Left ventricle myocardium inferior (tissue), 1 donor: ENCODE measurements at regions not wholly inside any gene's neighbourhood (a gene's known extent, or its start where the extent isn't known, plus 50 kb on each side); places are given as distances from the start of the nearest gene placed in this dataset.

Source experiments
- DNase-seq: peaks from one replicate; pipeline ENCODE4 v3.0.0-alpha.2; 2020
- H3K27ac ChIP-seq: fragments of 200-600 bp; replicated peaks from 2 replicates; pipeline ENCODE4 v1.8.0; 2021
- H3K27me3 ChIP-seq: fragments of 200-600 bp; 2 replicates; pipeline ENCODE4 v1.8.0; 2021; ENCODE audit warnings: low read depth
- H3K36me3 ChIP-seq: fragments of 200-600 bp; 2 replicates; pipeline ENCODE4 v1.8.0; 2021
- H3K4me1 ChIP-seq: fragments of 200-600 bp; 2 replicates; pipeline ENCODE4 v1.8.0; 2021
- H3K4me3 ChIP-seq: fragments of 200-600 bp; 2 replicates; pipeline ENCODE4 v1.8.0; 2021; ENCODE audit warnings: mild to moderate bottlenecking, moderate library complexity
- H3K9me3 ChIP-seq: fragments of 200-600 bp; replicated peaks from 2 replicates; pipeline ENCODE4 v1.8.0; 2021
- intact Hi-C: fragments of 100-400 bp; cut with micrococcal nuclease; formaldehyde crosslinking; loops from one replicate; pipeline ENCODE4 v1.11.0; 2022
- TF ChIP-seq, protein P1 (sequence below): fragments of 200-600 bp; IDR thresholded peaks from 2 replicates; pipeline ENCODE4 v1.8.0; 2021; ENCODE audit warnings: antibody characterized with exemption, mild to moderate bottlenecking, borderline replicate concordance
- donor health status: DM: no; HTN: yes; CAD: no; lungs with severe emphysema.

DNA sequence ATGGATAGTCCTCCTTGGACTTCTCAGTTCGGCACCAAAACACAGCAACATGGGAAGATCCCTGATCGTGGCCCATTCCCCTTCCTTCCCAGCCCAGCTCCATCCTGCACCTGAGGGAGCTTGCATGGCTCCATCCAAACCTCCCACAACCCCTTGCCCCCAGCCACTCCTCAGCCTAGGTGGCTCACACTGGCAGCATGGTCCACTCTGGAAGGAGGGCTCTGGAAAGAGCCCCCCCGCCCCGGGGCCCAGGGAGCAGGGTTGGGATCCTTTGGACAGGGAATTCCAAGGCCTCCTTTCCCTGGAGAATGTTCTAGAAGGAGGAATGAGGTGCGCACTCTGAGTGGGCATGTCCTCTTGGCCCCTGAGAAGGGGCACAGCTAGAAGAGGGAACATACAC lies 62.8 kb upstream of the ID2 start:
- TF ChIP-seq, protein P1, sequence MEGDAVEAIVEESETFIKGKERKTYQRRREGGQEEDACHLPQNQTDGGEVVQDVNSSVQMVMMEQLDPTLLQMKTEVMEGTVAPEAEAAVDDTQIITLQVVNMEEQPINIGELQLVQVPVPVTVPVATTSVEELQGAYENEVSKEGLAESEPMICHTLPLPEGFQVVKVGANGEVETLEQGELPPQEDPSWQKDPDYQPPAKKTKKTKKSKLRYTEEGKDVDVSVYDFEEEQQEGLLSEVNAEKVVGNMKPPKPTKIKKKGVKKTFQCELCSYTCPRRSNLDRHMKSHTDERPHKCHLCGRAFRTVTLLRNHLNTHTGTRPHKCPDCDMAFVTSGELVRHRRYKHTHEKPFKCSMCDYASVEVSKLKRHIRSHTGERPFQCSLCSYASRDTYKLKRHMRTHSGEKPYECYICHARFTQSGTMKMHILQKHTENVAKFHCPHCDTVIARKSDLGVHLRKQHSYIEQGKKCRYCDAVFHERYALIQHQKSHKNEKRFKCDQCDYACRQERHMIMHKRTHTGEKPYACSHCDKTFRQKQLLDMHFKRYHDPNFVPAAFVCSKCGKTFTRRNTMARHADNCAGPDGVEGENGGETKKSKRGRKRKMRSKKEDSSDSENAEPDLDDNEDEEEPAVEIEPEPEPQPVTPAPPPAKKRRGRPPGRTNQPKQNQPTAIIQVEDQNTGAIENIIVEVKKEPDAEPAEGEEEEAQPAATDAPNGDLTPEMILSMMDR: no peak
- no peaks in the 10 kb centered on the region for H3K9me3 ChIP-seq
- no peak overlapping the region for H3K4me3 ChIP-seq
- peaks cover 19% of the 10 kb centered on the region for H3K4me1 ChIP-seq
- no peaks in the 10 kb centered on the region for H3K36me3 ChIP-seq
- no peaks in the 10 kb centered on the region for H3K27me3 ChIP-seq
- no peak for DNase-seq
- no peak overlapping the region for H3K27ac ChIP-seq
- intact Hi-C loops: no loop called here

DNA sequence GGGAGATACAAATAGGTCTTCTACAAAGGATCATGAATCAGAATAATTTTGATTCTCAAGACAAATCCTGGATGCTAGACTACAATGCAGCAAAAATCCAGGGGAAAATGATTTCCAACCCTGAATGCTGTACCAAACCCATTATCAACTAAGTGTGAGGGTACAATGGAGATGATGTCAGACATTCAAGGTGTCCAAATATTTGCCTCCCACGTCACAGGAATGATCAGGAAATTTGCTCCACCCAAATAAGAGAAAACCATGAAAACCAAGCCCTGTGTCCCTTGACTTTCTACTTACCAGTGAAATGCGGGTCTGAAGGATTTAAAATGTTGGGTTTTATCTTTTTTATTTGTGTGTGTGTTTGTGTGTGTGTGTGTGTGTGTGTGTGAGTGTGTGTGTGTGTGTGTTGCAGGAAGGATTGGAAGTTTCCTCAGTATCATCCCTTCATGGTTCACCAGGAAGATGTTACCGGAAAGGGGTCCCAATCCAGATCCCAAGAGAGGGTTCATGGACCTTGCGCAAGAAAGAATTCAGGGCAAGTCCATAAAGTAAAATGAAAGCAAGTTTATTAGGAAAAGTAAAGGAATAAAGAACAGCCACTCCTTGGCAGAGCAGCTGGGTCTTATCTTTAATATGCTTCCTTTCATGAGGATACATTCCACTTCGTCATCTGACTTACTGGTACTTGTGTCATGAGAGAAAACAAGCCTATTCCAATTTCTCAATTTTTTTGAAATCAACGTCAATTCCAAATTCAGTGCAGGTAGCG lies 61.1 kb upstream of the ID2 start:
- no peak overlapping the region for H3K4me3 ChIP-seq
- H3K27ac ChIP-seq: peak overlapping the region; percentile 15
- H3K27me3 ChIP-seq: no peaks in the 10 kb centered on the region
- TF ChIP-seq, protein P1: no peak
- intact Hi-C loops: no loop called here
- H3K9me3 ChIP-seq: no peaks in the 10 kb centered on the region
- no peak for DNase-seq
- no peaks in the 10 kb centered on the region for H3K36me3 ChIP-seq
- H3K4me1 ChIP-seq: peaks cover 10% of the 10 kb centered on the region

DNA sequence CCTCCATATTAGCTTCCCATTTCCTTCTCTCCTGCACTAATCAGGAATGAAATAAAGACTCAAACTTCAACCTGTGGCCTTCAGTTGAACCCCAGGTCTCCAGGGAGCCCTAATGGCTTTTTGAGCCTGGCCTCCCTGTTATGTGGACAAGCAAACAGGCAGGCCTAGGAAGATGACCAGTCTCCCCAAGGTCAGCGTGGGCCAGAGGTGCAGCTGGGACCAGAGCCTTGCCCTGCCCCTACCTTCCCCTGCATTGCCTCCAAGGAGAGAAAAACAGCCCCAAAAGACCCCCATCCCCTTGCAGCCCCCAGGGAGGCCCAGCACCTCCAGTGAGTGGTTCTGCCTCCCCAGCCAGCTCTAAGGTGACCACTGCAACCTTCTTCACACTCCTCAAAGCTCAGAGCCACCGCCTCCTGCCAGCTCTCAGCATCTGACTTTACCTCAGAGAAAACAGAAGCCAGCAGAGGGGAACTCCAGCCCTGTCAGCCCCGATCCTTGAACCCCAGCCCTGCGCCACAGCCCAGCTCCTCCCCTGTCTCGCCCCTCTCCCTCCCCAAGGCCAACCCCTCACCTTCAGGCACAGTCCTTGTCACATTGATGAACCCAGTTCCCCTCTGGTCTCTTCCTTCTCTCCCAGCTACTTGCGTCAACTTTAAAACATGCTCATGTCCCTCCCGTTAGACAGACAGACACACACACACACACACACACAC lies 59.5 kb upstream of the ID2 start:
- TF ChIP-seq, protein P1: no peak
- intact Hi-C loops: no loop called here
- Histone ChIP-seq H3K4me1 (peaks cover 6% of the 10 kb centered on the region), H3K27ac (no peak overlapping the region), H3K27me3 (no peaks in the 10 kb centered on the region), H3K36me3 (no peaks in the 10 kb centered on the region), H3K9me3 (no peaks in the 10 kb centered on the region), H3K4me3 (no peak overlapping the region)
- no peak for DNase-seq

DNA sequence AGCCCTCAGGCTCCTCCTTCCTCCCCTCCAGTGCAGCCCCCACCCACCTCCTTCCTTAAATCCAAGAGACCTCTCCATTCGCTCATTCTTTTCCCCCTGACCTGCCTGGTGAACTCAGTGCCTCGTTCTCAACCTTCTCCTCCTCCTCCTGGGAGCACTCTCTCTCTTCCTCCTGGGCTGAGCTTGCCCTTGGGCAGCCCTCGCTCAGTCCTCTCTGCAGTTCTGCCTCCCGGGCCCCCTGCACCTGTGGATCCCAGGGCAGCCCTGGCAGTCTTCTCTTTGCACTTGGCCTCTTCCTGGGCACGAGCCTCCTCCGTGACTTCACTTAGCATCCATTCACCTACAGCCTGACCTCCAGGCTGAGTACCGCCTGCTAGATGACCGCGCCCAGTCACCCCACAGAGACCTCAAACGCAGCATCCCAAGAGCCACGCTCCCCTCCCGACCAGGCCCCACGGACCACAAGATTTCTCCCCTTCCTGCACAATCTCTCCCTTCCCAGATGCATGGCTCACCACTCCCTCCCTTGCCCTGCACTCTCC lies 58.9 kb upstream of the ID2 start:
- no peaks in the 10 kb centered on the region for H3K27me3 ChIP-seq
- H3K36me3 ChIP-seq: no peaks in the 10 kb centered on the region
- H3K4me3 ChIP-seq: no peak overlapping the region
- no peak overlapping the region for H3K27ac ChIP-seq
- TF ChIP-seq, protein P1: no peak
- intact Hi-C loops: no loop called here
- peaks cover 6% of the 10 kb centered on the region for H3K4me1 ChIP-seq
- no peak for DNase-seq
- no peaks in the 10 kb centered on the region for H3K9me3 ChIP-seq

DNA sequence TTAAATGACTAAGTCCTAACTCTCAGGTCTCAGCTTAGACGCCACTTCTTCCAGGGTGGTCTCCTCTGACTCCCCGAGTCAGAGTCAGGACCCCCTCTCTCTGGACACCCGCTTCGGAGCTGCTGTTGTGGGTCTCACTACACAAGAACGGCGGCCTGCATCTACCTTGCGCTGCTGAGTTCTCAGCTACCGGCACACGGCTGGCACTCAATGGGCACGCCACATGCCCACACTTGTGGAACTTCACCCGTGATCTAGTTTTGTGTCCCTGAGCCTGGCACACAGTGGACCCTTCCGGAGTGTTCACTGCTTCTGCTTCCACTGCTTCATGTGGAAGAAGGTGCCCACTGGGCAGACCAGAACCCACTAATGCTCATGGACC lies 58.3 kb upstream of the ID2 start:
- H3K36me3 ChIP-seq: no peaks in the 10 kb centered on the region
- H3K4me3 ChIP-seq: no peak overlapping the region
- DNase-seq: no peak
- no peaks in the 10 kb centered on the region for H3K9me3 ChIP-seq
- no peak overlapping the region for H3K27ac ChIP-seq
- intact Hi-C loops: no loop called here
- H3K27me3 ChIP-seq: no peaks in the 10 kb centered on the region
- TF ChIP-seq, protein P1: no peak
- peaks cover 6% of the 10 kb centered on the region for H3K4me1 ChIP-seq
